HepG2 (cell line): ENCODE measurements at regions not wholly inside any gene's neighbourhood (a gene's known extent, or its start where the extent isn't known, plus 50 kb on each side); places are given as distances from the start of the nearest gene placed in this dataset.

Source experiments
- ATAC-seq: fragments of 200-7000 bp; cut with Tn5 transposase; 3 replicates; pipeline ENCODE4 v1.9.1; 2020; ENCODE audit warnings: mild to moderate bottlenecking, moderate library complexity
- BruUV-seq: library from RNA; stranded (reverse); fragments of 400-500 nt; replicated peaks from 2 replicates; lab custom pipeline; 2021; lab: Mats Ljungman, UMichigan
- CTCF ChIA-PET: fragments of 300-600 bp; formaldehyde crosslinking; extraction: SDS; loops from one replicate; lab custom pipeline; 2021; ENCODE audit warnings: low total read pairs, inconsistent platforms, low intra/inter-chr PET ratio; lab: Yijun Ruan, JAX
- POLR2A ChIA-PET: fragments of 350-600 bp; sonication (Branson Sonifier 250); formaldehyde crosslinking; loops from one replicate; lab custom pipeline; 2020; ENCODE audit warnings: antibody characterized with exemption, inconsistent platforms; lab: Yijun Ruan, JAX
- DNase-seq: peaks from one replicate; pipeline ENCODE4 v3.0.0-alpha.2; 2015; ENCODE audit warnings: low spot score
- FAIRE-seq: peaks from 3 replicates; lab custom pipeline; 2011; peaks lifted over from hg19 to GRCh38; lab: Jason Lieb, UNC
- H2AFZ ChIP-seq: one replicate; pipeline ENCODE4 v1.6.1; 2011; ENCODE audit warnings: low read length, inconsistent platforms
- H3K27ac ChIP-seq: fragments of 300-600 bp; 3 replicates; pipeline ENCODE4 v1.8.0; 2011; ENCODE audit warnings: mixed run types, mild to moderate bottlenecking, mixed read lengths, low read length, inconsistent platforms; ENCODE audit not compliant: insufficient read depth; ENCODE audit errors: extremely low read length
- H3K27me3 ChIP-seq, 2 experiments: fragments of 200-600 bp in 1 of 2; 2 replicates in 1 of 2; 3 replicates in 1 of 2; pipeline versions ENCODE4 v1.6.0 to v1.8.0; 2011; ENCODE audit warnings: low read length in 2 of 2, mild to moderate bottlenecking in 2 of 2, moderate library complexity in 2 of 2, inconsistent platforms in 1 of 2; ENCODE audit not compliant: insufficient read depth in 2 of 2, control insufficient read depth in 1 of 2
- H3K36me3 ChIP-seq, 2 experiments: fragments of 200-600 bp in 1 of 2; replicated peaks in 1 of 2; 2 replicates in 1 of 2; 3 replicates in 1 of 2; pipeline versions ENCODE4 v1.5.1 to v1.8.0; 2011; ENCODE audit warnings: low read length in 2 of 2, inconsistent platforms in 1 of 2; ENCODE audit not compliant: insufficient read depth in 2 of 2, control insufficient read depth in 1 of 2
- H3K4me1 ChIP-seq: 2 replicates; pipeline ENCODE4 v1.5.1; 2012; ENCODE audit warnings: low read length, inconsistent platforms; ENCODE audit not compliant: insufficient read depth
- H3K4me2 ChIP-seq: 2 replicates; pipeline ENCODE4 v1.6.0; 2011; ENCODE audit warnings: low read depth, low read length, inconsistent platforms
- H3K4me3 ChIP-seq, 3 experiments: fragments of 200-600 bp in 1 of 3; sonication (generic), shearing (Covaris generic) in 1 of 3; replicated peaks in 1 of 3; 2 replicates each; pipeline ENCODE4 v1.5.1; 2011 to 2016; ENCODE audit warnings: low read length in 3 of 3, inconsistent platforms in 2 of 3, low read depth in 2 of 3, mild to moderate bottlenecking in 2 of 3, control low read depth in 1 of 3, mixed read lengths in 1 of 3; ENCODE audit not compliant: insufficient read depth in 1 of 3
- H3K79me2 ChIP-seq: one replicate; pipeline ENCODE4 v1.6.1; 2011; ENCODE audit warnings: low read length, inconsistent platforms; ENCODE audit not compliant: insufficient read depth
- H3K9ac ChIP-seq: 2 replicates; pipeline ENCODE4 v1.6.0; 2011; ENCODE audit warnings: mild to moderate bottlenecking, low read depth, low read length, inconsistent platforms; ENCODE audit not compliant: insufficient read depth
- H3K9me3 ChIP-seq: 2 replicates; pipeline ENCODE4 v1.5.1; 2012; ENCODE audit warnings: mild to moderate bottlenecking, low read length
- H4K20me1 ChIP-seq: 2 replicates; pipeline ENCODE4 v1.6.0; 2011; ENCODE audit warnings: inconsistent platforms, mild to moderate bottlenecking, low read length, moderate library complexity; ENCODE audit not compliant: insufficient read depth
- CBX5 ChIP-seq: sonication (generic); formaldehyde crosslinking; IDR thresholded peaks from 2 replicates; pipeline ENCODE4 v1.4.0; 2020; ENCODE audit warnings: missing genetic modification reagents, borderline replicate concordance
- CENPX ChIP-seq: sonication (generic); formaldehyde crosslinking; IDR thresholded peaks from 2 replicates; pipeline ENCODE4 v1.9.0; 2021; ENCODE audit warnings: mild to moderate bottlenecking, missing genetic modification reagents, moderate library complexity
- FLYWCH1 ChIP-seq: sonication (generic); formaldehyde crosslinking; IDR thresholded peaks from 2 replicates; pipeline ENCODE4 v1.8.1; 2023; ENCODE audit warnings: mild to moderate bottlenecking, missing genetic modification reagents
- LRRFIP1 ChIP-seq: sonication (generic); formaldehyde crosslinking; conservative IDR thresholded peaks from 2 replicates; pipeline ENCODE4 v1.4.0; 2020; ENCODE audit warnings: missing genetic modification reagents
- NCOR1 ChIP-seq: fragments of 200-600 bp; sonication (generic); IDR thresholded peaks from 2 replicates; pipeline ENCODE4 v1.7.0; 2017; ENCODE audit warnings: antibody characterized with exemption, low read length, borderline replicate concordance
- RELA ChIP-seq: sonication (generic); formaldehyde crosslinking; IDR thresholded peaks from 2 replicates; pipeline ENCODE4 v1.4.0; 2020; ENCODE audit warnings: missing genetic modification reagents
- SRSF9 ChIP-seq: fragments of 200-400 bp; formaldehyde crosslinking; IDR thresholded peaks from 2 replicates; pipeline ENCODE4 v1.6.1; 2018; ENCODE audit warnings: borderline replicate concordance, mild to moderate bottlenecking, low read depth, low read length; ENCODE audit not compliant: insufficient read depth, poor library complexity, severe bottlenecking
- ZBTB2 ChIP-seq: sonication (generic); formaldehyde crosslinking; IDR thresholded peaks from 2 replicates; pipeline ENCODE4 v1.8.0; 2022; ENCODE audit warnings: low read depth, missing genetic modification reagents
- ZBTB3 ChIP-seq: sonication (generic); formaldehyde crosslinking; IDR thresholded peaks from 2 replicates; pipeline ENCODE4 v1.4.0; 2020; ENCODE audit warnings: low read depth, mild to moderate bottlenecking, moderate library complexity, missing genetic modification reagents, borderline replicate concordance
- ZNF18 ChIP-seq: sonication (generic); formaldehyde crosslinking; IDR thresholded peaks from 2 replicates; pipeline ENCODE4 v1.8.0; 2022; ENCODE audit warnings: mild to moderate bottlenecking, missing genetic modification reagents; ENCODE audit not compliant: insufficient replicate concordance
- ZNF773 ChIP-seq: sonication (generic); formaldehyde crosslinking; IDR thresholded peaks from 2 replicates; pipeline ENCODE4 v1.4.0; 2020; ENCODE audit warnings: missing genetic modification reagents, borderline replicate concordance
- ZSCAN25 ChIP-seq: sonication (generic); formaldehyde crosslinking; IDR thresholded peaks from 2 replicates; pipeline ENCODE4 v1.8.0; 2022; ENCODE audit warnings: mild to moderate bottlenecking, missing genetic modification reagents
- WGBS: methylation state at CpG from one replicate; pipeline ENCODE4 v1.1.6; 2017; ENCODE audit warnings: low lambda C conversion rate; 5-methylcytosine and 5-hydroxymethylcytosine counted together
- in situ Hi-C: cut with HindIII; loops from 2 replicates; pipeline ENCODE4 v1.10.0; 2017; ENCODE audit warnings: low pct_unique_long_range_greater_than_20kb; ENCODE audit not compliant: extremely low pct_ligation_motif_present
- intact Hi-C: fragments of 100-400 bp; cut with micrococcal nuclease; formaldehyde crosslinking; loops from one replicate; pipeline ENCODE4 v1.10.0; 2022; ENCODE audit not compliant: unreplicated experiment
- TF ChIP-seq, protein P1 (sequence below): sonication (generic); formaldehyde crosslinking; IDR thresholded peaks from 2 replicates; pipeline ENCODE4 v1.4.0; 2020; ENCODE audit warnings: missing genetic modification reagents
- TF ChIP-seq, protein P2 (sequence below): sonication (generic); formaldehyde crosslinking; IDR thresholded peaks from 2 replicates; pipeline ENCODE4 v1.9.0; 2021; ENCODE audit warnings: missing genetic modification reagents, borderline replicate concordance

GRCh38 chr10:84715911-84716310 lies 387.5 kb downstream of the CCSER2 start:
- intact Hi-C loops: loop anchor here (1.0 kb wide), 2 partner anchors 103 to 176 kb away; no protein-coding TSS in a partner anchor
- H3K4me2 ChIP-seq: no peak overlapping the region
- no peak overlapping the region for H3K27ac ChIP-seq
- H3K9me3 ChIP-seq: no peaks in the 10 kb centered on the region
- H3K36me3 ChIP-seq: no peaks in the 10 kb centered on the region
- no peaks in the 10 kb centered on the region for H4K20me1 ChIP-seq
- FAIRE-seq: no peak
- ChIA-PET CTCF (interaction anchor here (0.7 kb wide), 2 partner anchors 103 to 452 kb away, joined by 3 read pairs; no protein-coding TSS in a partner anchor), POLR2A (no interaction called here)
- no peaks in the 10 kb centered on the region for H3K27me3 ChIP-seq
- DNase-seq: peak; percentile 41
- H3K4me3 ChIP-seq: no peak overlapping the region
- no peak overlapping the region for H3K9ac ChIP-seq
- no peaks in the 10 kb centered on the region for H3K79me2 ChIP-seq
- no peaks in the 10 kb centered on the region for H3K4me1 ChIP-seq
- BruUV-seq: no TSS peak
- in situ Hi-C loops: no loop called here
- peak; percentile 94 for ATAC-seq
- WGBS: 5% methylated on average over 2 of the region's 2 CpGs
- H2AFZ ChIP-seq: no peak overlapping the region
- TF ChIP-seq LRRFIP1 (CRISPR knock-in tag) (no peak), CBX5 (CRISPR knock-in tag) (no peak), SRSF9 (no peak), FLYWCH1 (CRISPR knock-in tag) (no peak), ZBTB3 (CRISPR knock-in tag) (no peak), CENPX (CRISPR knock-in tag) (no peak), ZNF18 (CRISPR knock-in tag) (no peak), NCOR1 (no peak), ZSCAN25 (no peak), ZNF773 (CRISPR knock-in tag) (no peak), ZBTB2 (CRISPR knock-in tag) (no peak), RELA (CRISPR knock-in tag) (no peak)
- TF ChIP-seq, protein P1, sequence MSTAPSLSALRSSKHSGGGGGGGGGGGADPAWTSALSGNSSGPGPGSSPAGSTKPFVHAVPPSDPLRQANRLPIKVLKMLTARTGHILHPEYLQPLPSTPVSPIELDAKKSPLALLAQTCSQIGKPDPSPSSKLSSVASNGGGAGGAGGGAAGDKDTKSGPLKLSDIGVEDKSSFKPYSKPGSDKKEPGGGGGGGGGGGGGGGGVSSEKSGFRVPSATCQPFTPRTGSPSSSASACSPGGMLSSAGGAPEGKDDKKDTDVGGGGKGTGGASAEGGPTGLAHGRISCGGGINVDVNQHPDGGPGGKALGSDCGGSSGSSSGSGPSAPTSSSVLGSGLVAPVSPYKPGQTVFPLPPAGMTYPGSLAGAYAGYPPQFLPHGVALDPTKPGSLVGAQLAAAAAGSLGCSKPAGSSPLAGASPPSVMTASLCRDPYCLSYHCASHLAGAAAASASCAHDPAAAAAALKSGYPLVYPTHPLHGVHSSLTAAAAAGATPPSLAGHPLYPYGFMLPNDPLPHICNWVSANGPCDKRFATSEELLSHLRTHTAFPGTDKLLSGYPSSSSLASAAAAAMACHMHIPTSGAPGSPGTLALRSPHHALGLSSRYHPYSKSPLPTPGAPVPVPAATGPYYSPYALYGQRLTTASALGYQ (CRISPR knock-in tag): no peak
- TF ChIP-seq, protein P2, sequence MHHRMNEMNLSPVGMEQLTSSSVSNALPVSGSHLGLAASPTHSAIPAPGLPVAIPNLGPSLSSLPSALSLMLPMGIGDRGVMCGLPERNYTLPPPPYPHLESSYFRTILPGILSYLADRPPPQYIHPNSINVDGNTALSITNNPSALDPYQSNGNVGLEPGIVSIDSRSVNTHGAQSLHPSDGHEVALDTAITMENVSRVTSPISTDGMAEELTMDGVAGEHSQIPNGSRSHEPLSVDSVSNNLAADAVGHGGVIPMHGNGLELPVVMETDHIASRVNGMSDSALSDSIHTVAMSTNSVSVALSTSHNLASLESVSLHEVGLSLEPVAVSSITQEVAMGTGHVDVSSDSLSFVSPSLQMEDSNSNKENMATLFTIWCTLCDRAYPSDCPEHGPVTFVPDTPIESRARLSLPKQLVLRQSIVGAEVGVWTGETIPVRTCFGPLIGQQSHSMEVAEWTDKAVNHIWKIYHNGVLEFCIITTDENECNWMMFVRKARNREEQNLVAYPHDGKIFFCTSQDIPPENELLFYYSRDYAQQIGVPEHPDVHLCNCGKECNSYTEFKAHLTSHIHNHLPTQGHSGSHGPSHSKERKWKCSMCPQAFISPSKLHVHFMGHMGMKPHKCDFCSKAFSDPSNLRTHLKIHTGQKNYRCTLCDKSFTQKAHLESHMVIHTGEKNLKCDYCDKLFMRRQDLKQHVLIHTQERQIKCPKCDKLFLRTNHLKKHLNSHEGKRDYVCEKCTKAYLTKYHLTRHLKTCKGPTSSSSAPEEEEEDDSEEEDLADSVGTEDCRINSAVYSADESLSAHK (CRISPR knock-in tag): no peak
